Neural progenitor cell (in vitro differentiated cells): ENCODE measurements at regions not wholly inside any gene's neighbourhood (a gene's known extent, or its start where the extent isn't known, plus 50 kb on each side); places are given as distances from the start of the nearest gene placed in this dataset.

Source experiments
- EZH2 ChIP-seq: fragments of 200-600 bp; sonication (generic); IDR thresholded peaks from 2 replicates; pipeline ENCODE4 v1.6.1; 2017; ENCODE audit warnings: antibody characterized with exemption, mild to moderate bottlenecking, moderate library complexity
- TF ChIP-seq, protein P1 (sequence below): fragments of 200-600 bp; sonication (generic); IDR thresholded peaks from 2 replicates; pipeline ENCODE4 v1.5.1; 2017; ENCODE audit warnings: antibody characterized with exemption, mild to moderate bottlenecking

DNA sequence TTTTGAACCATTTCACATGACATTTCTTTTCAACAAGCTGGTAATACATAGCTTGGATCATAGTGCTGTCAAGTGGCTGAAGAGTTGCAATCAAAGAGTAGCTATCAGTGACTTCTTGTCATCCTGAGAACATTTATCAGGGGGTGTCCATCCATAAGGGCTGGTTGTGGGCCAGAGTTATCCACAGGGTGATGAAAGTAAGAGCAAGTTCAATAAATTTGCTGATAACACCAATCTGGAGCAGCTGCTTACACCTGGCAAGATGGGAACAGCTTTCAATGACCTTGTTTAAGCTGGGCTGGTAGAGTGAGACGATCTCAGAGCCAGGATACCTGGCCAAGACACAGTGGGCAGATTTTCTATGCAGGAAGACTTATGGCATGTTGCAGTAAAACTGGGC lies 96.3 kb upstream of the IMMP2L start:
- TF ChIP-seq, protein P1, sequence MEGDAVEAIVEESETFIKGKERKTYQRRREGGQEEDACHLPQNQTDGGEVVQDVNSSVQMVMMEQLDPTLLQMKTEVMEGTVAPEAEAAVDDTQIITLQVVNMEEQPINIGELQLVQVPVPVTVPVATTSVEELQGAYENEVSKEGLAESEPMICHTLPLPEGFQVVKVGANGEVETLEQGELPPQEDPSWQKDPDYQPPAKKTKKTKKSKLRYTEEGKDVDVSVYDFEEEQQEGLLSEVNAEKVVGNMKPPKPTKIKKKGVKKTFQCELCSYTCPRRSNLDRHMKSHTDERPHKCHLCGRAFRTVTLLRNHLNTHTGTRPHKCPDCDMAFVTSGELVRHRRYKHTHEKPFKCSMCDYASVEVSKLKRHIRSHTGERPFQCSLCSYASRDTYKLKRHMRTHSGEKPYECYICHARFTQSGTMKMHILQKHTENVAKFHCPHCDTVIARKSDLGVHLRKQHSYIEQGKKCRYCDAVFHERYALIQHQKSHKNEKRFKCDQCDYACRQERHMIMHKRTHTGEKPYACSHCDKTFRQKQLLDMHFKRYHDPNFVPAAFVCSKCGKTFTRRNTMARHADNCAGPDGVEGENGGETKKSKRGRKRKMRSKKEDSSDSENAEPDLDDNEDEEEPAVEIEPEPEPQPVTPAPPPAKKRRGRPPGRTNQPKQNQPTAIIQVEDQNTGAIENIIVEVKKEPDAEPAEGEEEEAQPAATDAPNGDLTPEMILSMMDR: no peak
- TF ChIP-seq EZH2: no peak
